ENCODE measurements at regions not wholly inside any gene's neighbourhood (a gene's known extent, or its start where the extent isn't known, plus 50 kb on each side); places are given as distances from the start of the nearest gene placed in this dataset.

DNA sequence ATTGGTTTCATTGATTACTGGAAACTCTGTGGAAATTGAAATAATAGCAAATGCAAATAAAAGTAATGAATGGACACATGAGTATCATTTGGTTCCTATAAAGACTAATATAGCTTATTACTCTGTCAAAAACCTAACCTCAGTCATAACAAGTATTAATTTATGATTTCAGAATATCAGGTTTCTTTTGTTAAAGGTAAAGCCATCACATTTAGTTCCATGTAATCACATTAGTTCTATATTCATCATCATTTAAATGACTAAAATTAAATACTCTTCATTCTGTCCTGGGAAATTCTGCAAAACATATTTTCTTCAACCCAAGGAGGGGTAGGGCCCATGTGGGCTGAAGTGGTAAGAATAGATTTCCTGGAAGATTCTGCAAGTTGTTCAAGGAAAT lies 68.2 kb upstream of the ANO3 start:
- TF ChIP-seq SPI1 (IDR thresholded peaks at IDR 0.05; ENCODE audit: borderline replicate concordance, low read depth) (no peak), CTCF (IDR thresholded peaks at IDR 0.05; ENCODE audit: insufficient read depth, low read length) (no peak)
